ENCODE measurements at regions not wholly inside any gene's neighbourhood (a gene's known extent, or its start where the extent isn't known, plus 50 kb on each side); places are given as distances from the start of the nearest gene placed in this dataset.
"Not testable (repeated sequence)": the region's sequence is repeated elsewhere in the genome, so short reads cannot be mapped to it uniquely, and the experiment has no call there.

DNA sequence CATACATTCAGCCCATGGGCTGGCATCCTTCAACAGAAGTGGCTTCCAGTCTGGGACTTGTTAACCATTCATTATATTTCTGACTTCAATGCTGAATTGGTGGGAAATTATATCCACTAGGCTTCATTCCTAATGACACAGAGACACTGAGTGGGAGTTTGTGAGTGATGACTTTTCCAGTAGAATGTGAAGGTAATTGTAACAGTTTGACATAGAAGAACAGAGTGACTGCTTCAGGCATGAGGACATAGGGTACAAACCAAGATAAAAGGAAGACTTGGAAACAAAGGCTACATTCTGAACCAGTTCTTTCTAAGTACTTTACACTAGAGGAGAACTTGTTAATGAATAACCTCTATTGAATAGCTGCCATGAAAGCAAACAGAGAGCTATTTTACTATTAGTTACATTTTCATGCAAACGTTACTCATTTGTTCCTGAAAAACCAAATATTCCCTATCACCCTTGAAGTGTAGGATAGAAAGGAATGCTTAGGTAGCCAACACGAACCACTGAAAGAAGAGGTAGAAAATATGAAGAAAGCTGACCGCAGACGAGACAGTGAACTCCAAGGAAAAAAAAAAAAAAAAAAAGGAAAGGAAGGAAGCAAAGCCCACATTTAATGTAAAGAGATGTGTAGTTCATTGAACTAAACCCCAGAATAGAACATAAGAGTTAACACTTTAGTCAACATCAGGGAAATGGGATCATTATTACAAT is 237.0 kb upstream of the SEMA3C start:
- FAIRE-seq (no peak), DNase-seq (ENCODE audit: insufficient read length, low spot score) (no peak)

DNA sequence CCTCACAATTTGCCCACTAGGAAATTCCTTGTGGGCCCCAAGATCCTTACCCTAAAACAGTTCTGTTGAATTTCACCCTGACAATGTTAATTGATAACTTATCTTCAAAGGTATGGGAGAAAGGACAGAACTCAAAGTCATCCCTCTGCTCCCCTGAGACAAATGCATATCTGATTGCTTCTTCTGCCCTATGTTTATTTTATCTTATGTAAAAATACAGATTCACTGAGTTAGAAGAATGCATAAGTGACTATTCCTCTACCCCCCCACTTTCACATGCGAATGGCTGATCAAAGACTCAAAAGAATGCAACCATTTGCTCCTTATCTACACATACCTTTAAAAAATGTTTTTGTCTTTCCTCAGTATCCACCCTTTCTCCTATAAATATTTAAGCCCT is 235.7 kb upstream of the SEMA3C start:
- no peak for FAIRE-seq
- no peak for DNase-seq (ENCODE audit: insufficient read length, low spot score)

DNA sequence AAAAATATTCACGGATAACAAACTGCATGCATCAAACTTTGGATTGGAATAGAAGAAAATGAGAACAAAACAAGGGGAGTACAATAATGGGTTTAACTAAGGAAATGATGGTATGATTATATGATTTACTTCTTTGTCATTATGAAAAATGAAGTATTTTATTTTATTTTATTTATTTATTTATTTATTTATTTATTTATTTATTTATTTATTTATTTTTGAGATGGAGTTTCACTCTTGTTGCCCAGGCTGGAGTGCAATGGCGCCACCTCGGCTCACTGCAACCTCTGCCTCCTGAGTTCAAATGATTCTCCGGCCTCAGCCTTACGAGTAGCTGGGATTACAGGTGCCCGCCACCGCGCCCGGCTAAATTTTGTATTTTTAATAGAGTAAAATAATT is 234.1 kb upstream of the SEMA3C start:
- not testable (repeated sequence) for DNase-seq (ENCODE audit: insufficient read length, low spot score); FAIRE-seq

DNA sequence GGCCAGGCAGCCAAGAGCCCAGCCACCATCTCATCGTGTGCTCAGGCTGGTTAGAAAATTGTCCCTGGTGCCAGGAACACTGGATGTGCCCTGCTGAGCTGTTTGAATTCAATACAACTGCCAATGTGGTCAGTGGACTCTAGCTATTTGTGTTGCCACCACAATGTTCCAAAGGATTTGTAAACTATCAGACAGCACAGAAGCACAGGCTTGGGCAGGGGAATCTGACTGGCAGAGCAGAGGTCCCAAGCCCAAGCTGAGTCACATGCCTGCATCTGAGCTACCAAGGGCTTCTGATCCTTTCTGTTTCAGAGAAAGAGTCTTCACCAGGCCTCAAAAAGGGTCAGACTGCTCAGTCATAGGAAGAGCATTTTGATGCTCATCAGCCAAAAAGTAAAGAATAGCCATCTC is 232.1 kb upstream of the SEMA3C start:
- DNase-seq (ENCODE audit: insufficient read length, low spot score) = no peak
- no peak for FAIRE-seq

DNA sequence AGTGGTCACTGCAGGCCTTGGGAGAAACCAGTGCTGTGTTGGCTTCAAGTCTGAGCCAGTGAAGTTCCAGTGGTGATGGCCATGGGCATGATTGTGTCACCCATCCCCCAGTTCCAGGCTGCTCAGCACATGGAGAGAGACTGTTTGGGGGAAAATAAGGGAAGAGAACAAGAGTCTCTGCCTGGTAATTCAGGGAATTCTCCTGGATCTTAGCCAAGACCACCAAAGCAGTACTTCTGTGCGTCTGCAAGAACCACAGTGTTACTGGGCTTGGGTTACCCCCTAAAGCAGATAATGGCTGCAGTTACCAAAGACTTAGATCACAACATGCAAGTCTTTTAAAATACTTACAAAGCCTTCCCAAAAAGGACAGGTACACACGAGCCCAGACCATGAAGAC is 225.0 kb upstream of the SEMA3C start:
- DNase-seq (ENCODE audit: insufficient read length, low spot score) (no peak), FAIRE-seq (no peak)

DNA sequence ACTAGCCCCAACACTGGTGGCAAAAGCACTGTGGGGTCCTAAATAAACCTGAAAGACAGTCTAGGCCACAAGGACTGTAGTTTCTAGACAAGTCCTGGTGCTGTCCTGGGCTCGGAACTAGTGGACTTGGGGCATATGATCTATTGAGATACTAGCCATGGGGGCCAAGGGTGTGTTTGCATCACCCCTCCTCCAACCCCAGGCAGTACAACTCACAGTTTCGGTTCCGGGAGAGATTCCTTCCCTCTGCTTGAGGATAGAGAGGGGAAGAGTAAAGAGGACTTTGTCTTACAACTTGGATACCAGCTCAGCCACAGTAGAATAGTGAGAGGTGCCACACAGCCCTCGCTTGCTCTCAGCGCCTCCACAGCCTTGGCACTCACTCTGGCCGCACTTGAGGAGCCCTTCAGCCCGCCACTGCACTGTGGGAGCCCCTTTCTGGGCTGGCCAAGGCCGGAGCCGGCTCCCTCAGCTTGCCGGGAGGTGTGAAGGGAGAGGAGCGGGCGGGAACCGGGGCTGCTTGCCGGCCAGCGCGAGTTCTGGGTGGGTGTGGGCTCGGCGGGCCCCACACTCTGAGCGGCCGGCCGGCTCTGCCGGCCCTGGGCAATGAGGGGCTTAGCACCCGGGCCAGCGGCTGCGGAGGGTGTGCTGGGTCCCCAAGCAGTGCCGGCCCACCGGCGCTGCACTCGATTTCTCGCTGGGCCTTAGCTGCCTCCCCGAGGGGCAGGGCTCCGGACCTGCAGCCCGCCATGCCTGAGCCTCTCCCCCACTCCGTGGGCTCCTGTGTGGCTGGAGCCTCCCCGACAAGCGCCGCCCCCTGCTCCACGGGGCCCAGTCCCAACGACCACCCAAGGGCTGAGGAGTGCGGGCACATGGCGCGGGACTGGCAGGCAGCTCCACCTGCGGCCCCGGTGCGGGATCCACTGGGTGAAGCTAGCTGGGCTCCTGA is 222.7 kb upstream of the SEMA3C start:
- FAIRE-seq; DNase-seq (ENCODE audit: insufficient read length, low spot score): not testable (repeated sequence)

DNA sequence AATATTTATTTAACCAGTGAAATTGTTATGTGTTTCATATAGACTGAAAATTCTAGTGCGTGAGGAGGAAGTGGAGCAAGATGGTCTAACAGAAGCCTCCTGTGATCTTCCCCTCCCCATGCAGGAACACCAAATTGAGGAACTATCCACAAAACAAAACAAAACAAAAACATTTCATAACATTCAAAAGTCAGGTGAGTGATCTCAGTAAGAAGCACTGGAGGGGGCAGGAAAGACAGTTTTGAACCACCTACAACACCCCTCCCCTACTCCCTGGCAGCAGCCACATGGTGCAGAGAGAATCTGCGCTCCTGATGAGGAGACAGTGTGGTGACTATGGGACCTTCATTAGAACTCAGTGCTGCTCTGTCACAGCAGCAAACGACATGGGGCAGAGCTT is 221.9 kb upstream of the SEMA3C start:
- FAIRE-seq (no peak), DNase-seq (ENCODE audit: insufficient read length, low spot score) (no peak)

DNA sequence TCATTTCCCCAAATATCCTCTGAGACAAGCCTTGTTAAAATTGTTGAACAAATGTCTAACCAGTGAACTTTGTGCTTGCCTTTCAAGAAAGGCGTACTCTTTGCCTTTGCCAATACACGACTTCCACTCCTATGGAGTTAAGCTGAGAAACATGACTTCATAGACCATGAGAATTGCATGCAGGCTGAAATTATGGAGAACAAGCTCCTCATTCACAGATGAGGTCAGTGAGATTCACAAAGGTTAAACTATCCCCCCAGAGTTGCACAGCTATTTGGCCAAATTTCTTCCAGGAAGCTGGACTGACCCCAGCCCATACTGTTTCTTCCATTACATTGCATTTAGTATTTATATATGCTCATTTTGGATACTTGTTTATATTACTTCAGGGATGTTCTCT is 221.4 kb upstream of the SEMA3C start:
- FAIRE-seq (no peak), DNase-seq (ENCODE audit: insufficient read length, low spot score) (no peak)

DNA sequence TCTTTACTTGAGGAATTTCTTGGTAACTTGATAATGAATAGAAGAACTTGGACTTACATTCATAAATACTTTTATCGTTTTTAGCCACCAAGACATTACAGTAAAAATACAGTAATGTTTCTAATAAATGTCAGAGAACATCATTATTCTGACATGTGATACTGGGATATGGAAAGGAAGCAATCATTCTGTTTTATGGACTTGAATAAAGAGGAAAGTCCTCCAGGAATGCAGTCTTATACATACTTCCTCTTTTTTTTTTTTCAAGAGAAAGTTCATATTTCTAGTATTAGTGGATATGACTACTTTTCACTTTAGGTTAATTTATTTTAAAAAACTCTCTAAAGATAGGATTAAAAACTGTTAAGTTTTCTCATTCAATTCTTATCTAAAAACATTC is 220.0 kb upstream of the SEMA3C start:
- FAIRE-seq = no peak

DNA sequence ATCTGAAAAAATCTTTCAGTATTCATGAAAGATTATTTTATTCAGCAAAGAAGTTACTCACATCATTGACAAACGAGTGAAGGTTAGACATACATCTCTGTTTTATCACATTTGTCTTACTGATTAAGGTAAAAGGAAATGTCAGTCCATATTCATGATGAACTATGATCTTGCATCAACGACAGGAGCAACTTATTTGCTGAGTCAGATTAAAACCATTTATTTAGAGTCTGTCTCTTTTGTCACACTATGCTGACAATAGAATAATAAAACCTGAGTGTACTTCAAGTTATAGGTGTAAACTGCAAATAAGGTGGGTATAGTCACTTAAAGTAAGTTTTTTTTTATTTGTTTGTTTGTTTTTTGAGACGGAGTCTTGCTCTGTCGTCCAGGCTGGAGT is 216.5 kb upstream of the SEMA3C start:
- FAIRE-seq = no peak
- DNase-seq (ENCODE audit: insufficient read length, low spot score) = no peak

More for the DNA sequence above, 220.0 kb upstream of the SEMA3C start:
- peak; percentile 5 for DNase-seq (ENCODE audit: insufficient read length, low spot score)

DNA sequence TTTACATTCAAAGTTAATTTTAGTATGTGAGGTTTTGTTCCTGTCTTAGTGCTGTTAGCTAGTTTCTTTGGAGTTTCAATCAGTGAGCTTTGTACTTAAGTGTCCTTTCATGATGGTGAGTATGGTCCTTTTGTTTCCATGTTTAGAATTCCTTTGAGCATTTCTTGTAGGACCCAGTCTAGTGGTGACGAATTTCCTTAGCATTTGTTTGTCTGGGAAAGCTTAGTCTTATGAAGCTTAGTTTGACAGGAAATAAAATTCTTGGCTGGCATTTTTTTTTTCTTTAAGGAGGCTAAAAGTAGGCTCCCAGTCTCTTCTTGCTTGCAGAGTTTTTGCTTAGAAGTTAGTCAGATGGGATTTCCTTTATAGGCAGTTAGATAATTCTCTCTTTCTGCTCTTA is 209.2 kb upstream of the SEMA3C start:
- no peak for DNase-seq (ENCODE audit: insufficient read length, low spot score)

DNA sequence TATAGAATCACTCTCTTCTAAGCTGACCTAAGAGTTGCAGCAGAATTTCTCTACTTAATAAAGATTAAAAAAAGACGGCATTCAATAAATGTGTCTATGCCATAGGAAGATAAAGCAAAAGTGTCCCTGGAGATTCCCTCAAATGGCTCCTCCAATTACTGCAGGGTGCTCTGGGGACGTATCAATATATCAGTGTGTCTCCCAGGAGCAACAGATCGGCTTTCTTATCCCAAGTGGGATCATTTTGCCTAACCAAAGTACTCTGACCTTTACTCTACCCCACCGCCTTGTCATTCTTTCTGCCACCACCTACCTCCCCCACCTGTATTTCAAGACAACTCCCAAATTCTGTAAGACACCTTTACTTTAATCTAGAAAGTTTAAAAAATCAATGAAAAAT is 202.0 kb upstream of the SEMA3C start:
- DNase-seq (ENCODE audit: insufficient read length, low spot score) (no peak), FAIRE-seq (no peak)

More for the DNA sequence above, 209.2 kb upstream of the SEMA3C start:
- no peak for FAIRE-seq

DNA sequence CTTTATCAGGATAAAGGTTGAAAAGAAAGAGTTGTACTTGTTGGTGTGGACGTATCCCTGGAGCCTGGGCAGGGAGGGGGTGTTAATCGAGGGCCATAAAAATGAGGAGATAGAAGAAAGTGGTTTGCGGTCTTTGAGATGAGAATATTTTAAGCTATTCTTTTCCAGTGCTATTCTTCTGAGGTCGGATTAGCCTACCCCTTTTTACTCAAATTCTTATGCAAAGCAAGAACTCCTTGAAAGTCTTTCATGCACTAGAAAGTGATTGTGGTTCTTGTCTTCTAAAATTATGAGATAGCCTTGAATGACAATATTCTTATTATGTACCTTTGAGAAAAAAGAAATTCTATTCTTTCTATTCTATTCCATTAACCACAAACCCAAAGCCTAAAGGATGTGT is 201.3 kb upstream of the SEMA3C start:
- DNase-seq (ENCODE audit: insufficient read length, low spot score) (no peak), FAIRE-seq (no peak)

DNA sequence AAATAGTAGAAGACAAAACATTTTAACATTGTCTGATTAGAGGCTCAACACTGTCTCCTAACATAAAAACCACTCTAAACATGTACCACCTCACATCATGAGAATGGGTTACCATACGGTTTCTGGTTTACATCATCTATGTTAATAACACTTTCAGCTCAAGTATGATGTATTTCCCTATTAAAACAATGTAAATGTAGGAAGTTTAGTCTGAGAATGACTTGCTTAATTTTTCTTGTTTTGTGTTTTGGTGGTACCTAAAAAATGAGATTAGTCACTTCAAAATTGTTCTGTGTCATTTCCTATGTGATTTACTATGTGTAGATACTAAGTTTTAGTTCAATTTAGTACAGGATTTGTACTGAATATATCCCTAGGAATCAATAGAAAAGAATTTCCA is 195.8 kb upstream of the SEMA3C start:
- FAIRE-seq = no peak
- DNase-seq (ENCODE audit: insufficient read length, low spot score) = no peak

DNA sequence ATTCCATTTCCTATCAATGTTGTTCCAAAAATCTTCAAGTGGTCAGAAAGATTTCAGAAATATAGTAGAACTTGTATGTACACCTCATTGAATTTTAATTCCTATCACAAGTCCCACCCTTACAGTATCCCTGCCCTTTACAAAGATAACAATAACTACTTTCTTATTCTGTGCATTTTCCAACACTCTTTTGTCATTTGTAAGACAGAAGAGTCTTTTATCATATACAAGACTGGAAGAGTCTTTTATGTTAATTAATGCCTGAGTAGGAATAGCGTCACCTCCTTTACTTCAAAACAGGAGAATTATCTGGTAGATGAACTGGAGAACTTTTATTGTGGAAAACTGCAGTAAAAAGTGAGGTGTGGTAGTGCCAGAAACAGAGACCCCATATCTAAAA is 193.9 kb upstream of the SEMA3C start:
- FAIRE-seq (no peak), DNase-seq (ENCODE audit: insufficient read length, low spot score) (no peak)

DNA sequence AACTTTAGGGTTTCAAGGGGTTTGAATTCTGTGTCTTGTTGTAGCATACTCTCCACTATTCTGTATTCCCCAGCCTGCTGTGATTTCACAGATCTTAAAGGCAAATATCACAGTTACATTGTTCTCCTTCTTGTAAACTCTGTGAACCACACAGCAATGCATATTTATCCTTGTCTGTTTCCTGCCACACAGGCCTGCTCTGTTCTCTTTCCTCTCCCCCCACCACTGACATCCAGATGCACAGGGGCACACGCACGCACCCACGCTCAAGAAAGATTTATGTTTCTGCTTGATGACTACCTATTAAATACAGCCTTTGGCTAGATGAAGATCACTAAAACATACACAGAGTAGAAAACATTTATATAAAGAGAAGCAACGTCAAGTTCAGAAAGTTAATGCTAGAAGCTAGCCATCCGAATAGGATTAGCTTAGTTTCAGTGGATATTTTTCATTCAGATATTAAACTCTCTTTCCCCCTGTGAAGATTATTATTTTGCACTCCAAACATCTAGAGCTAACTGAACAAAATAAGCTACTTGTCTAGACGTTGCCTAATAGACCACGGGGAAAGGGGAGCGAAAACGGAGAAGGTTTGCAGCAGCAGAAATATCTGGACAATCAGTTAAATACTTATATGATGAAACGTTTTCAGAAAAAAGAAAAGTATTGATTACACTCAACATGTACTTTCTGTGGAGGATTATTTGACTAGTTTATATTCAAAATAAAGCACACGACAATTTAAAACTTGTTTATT is 193.1 kb upstream of the SEMA3C start:
- FAIRE-seq (peak; percentile 55), DNase-seq (ENCODE audit: insufficient read length, low spot score) (peak; percentile 31)

DNA sequence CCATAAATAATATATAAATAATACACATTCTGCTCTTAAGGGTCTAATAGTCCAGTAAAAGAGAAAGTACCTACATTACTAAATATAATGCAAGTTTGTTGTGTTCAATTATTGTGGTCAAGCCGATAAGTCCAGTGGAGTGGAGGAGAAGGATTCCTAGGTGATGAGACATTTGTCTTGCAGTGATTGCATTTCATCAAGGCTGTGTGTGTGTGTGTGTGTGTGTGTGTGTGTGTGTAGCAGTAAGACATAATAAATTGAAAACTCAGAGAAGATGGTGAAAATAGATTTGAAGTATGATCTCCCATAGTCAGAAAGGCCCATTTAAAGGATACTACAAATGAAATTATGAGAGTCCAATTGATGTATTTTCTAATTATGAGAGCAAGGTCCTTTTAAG is 192.5 kb upstream of the SEMA3C start:
- FAIRE-seq (no peak), DNase-seq (ENCODE audit: insufficient read length, low spot score) (peak; percentile 22)

DNA sequence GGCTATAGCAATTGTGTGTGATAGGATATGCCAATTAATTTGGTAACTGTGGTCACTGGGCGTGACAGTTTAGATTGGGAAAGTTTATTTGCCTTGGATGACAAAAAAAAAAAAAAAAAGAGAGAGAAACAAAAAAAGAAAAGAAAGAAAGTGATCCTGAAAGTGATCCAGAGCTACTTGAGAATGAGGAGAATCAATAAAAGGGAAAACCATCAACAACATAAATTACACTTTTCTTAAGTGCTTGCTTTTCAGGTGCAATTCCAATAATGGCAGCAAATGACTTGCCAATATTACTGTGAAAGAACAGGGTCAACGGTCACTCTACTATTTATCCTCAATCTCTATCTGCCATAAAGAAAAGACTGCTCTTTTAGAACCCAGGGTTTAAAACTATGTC is 191.8 kb upstream of the SEMA3C start:
- FAIRE-seq (no peak), DNase-seq (ENCODE audit: insufficient read length, low spot score) (no peak)

DNA sequence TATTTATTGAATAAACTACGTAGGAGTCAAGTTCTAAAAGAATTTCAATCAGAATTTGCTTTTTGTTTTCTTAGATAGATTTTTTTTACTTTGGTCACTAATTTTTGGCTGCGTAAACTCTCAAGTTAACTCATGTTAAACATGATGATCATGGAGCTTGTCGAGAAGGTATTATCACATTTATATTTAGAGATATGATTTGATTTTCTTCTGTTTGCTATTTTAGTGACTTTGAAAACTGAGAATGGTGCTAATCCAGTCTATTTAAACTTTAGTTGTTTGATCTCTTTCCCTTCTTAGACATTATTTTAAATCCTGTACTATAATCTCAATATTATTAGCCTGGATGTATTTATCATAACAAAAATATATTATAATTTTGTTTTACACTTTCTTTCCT is 179.4 kb upstream of the SEMA3C start:
- DNase-seq (ENCODE audit: insufficient read length, low spot score) = no peak
- FAIRE-seq = no peak

DNA sequence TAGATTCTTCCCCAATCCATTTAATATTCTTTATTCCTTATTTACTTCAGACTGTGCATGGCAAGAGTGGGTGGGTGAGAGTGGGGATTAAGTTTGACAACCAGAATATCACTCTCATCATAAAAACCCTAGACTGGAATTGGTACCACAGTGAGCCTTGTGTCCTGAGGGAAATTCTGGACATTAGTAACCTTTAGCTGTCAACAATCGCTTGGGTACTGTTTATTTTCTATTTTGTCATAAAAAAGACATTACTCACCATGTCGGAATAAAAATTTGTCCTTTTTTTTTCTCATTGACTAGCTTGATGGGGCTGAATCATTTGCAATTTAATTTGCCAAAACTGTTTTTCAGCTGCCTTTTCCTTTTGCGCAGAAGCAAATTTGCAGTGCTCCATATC is 176.1 kb upstream of the SEMA3C start:
- DNase-seq (ENCODE audit: insufficient read length, low spot score) (no peak), FAIRE-seq (no peak)

DNA sequence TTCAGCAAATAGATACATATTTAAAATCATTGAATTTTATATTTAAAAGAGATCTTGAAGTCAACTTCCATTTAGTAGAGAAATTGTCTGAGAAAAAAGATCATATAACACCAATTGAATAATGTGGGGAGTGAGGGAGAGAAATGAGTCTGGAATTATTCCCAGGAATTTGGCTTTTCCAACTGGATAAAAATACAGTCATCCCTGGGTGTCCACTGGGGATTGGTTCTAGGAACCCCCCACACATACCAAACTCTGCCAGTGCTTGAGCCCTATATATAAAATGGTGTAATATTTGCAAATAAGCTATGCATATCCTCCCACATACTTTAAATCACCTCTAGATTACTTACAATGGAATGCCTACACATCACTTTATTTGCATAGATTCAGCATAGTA is 162.8 kb upstream of the SEMA3C start:
- no peak for DNase-seq (ENCODE audit: insufficient read length, low spot score)
- no peak for FAIRE-seq
